ENCODE measurements at regions not wholly inside any gene's neighbourhood (a gene's known extent, or its start where the extent isn't known, plus 50 kb on each side); places are given as distances from the start of the nearest gene placed in this dataset.
"Not testable (repeated sequence)": the region's sequence is repeated elsewhere in the genome, so short reads cannot be mapped to it uniquely, and the experiment has no call there.

GRCh38 chr16:10294153-10294552 lies 91.7 kb upstream of the ATF7IP2 start:
- TF ChIP-seq TAF1 (IDR thresholded peaks at IDR 0.05; ENCODE audit: borderline replicate concordance, low read depth, low read length); POLR2A (IDR thresholded peaks at IDR 0.05; ENCODE audit: low read depth, low read length): not testable (repeated sequence)

Data from GM12892 (cell line).